AML-193 (cell line): ENCODE measurements at regions not wholly inside any gene's neighbourhood (a gene's known extent, or its start where the extent isn't known, plus 50 kb on each side); places are given as distances from the start of the nearest gene placed in this dataset.

ENCODE experiments used
- DNase-seq, 2 experiments: peaks; one replicate each; lab custom pipeline; 2025; lab: John Stamatoyannopoulos, UW

DNA sequence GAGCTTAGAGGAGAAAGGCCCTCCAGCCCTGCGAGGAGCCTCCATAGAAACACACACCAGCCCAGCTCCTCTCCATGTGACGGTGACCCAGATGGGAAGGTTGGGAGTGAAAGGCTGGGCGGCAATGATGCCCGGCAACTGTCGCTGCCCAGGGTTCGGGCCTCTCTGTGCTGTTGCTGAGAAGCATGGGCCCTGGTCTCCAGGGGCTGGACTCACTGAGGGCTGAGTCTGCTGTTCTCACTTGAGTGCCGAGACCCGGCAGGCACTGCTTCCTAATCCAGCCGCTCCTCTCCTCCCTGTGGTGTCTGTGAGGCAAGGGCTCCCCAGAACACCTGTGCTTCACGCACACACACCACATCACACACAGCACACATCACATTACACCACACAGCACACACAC is 493.6 kb downstream of the GADD45G start:
- no peak for DNase-seq

DNA sequence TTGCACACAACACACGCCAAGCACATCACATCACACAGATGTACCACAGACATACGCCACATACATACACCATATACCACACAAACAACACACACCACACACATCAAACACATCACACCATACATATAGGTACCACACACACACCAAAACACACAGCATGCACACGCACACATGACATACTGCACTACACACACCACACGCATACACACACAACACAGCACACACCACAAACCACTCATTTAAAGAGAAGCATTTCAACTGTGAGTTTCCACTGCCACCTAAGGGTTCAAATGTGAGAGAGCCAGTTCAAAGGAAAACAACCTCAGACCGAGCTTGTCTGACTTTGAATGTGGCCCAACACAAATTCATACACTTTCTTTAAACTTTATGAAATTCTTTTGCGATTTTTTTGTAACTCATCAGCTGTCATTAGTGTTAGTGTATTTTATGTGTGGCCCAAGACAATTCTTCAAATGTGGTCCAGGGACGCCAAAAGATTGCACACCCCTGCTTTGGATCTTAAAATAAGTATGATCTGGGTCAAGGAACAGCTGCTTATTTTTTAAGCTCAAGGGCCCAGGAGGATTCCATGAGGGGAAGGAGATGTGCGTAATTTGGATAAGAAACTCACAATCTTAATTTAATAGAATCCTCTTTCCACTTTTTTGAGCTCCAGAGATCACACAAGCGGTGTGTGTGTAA is 494.6 kb downstream of the GADD45G start:
- DNase-seq: peak in 1 of 2 experiments; percentile 1

DNA sequence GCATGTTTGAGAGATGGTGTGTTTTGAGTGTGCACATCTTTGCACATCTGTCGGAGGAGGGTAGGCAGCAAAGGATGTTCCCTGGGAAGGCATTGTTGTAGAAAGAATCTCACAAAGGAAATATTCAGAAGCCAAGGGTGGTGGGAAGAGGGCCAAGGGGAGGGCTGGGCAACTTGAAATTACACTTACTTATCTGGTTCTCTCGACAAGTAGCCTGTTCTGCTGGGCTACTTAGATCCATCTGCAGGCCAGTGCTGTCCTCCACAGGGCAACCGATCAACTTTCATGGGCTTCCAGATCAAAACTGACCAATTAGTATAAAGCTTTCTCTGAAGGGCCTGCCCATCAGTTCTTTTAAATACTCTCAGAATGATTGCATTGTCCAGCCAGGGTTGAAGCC is 495.2 kb downstream of the GADD45G start:
- no peak for DNase-seq

DNA sequence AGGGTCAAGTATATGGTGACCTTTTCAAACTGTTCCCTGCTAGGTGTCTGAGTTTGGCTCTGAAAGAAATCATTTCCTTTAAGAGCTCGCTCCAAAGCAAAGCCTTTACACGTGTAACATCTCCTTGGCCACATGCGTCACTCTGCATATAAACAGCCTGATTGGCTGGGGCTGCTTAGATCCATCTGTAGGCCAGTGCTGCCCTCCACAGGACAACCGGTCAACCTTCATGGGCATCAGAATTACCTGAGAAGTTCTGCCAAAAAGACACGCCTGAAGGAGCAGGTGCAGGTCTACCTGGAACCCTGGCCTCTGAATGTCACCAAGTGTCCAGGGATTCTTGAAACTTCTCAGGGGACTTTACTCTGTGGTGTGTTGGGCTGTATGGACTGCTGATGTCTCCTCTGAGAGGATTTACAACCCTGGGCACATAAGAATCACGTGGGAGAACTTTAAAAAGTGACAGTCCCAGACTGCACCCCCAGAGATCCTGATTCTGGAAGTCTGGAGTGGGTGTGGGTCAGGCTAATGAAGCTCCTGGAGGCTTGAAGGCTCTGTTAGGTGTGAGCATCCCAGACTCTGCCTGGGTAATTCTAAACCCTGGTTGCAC is 497.6 kb downstream of the GADD45G start:
- DNase-seq: peak; percentile 64 to 82

DNA sequence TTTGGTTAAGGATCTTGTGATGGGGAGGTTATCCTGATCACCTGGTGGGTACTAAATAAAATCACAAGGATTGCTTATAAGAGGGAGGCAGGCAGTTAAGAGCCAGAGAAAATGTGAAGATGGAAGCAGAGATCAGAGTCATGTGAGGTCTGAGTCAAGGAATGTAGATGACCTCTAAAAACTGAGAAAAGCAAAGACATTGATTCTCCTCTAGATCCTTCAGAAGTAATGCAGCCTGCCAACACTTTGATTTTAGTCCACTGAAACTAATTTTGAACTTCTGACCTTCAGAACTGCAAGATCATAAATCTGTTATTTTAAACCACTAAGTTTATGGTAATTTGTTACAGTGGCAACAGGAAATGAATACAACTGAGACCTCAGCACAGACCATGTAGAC is 499.0 kb downstream of the GADD45G start:
- DNase-seq: no peak

DNA sequence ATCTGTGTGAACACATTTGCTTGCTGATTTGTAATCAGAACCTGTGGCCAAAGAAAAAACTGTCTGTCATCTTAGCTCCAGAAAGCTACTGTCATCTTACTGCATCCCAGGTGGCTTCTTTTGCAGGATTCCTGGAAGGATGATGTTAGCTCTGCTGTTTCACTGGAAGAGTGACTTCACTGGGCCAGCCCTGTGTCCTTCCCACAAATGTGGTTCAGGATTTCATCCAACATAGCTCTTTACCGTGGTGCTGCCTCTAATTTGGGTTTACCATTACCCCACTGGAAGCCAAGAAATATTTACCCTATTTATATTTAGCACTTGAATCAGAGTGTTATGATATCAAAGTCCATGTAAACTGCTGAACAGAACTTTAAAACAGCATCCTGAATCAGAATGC is 501.0 kb downstream of the GADD45G start:
- no peak for DNase-seq

DNA sequence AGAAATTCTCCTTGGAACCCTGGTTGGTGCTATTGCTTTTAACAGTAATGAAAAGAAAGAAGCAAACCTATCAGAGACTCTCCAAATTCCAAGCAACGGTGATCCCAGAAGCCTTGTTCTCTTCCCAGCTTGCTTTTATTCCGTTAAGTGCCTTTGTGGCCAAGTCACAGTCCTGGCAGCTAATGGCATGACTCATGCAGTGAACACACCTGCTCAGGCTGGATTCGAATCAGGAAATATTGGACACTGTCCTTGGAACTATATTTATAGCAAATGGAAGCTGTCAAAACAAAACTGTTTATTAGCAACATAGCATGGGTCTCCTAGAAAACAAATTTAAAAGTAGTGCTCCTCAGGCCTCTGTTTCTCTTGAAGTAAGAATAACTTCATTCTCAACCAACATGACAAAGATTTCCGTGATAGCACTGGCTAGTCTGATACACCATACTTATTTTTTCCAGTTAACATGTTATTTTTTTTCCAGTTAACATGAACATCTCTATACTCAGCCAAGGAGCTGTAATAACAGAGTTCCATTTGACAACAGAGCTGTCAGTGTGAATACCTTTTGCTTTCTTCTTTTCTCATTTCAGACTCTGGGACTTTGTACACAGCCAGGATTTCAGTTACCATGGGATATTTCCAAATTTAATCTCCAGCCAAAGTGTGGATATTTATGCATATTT is 502.4 kb downstream of the GADD45G start:
- DNase-seq: no peak

DNA sequence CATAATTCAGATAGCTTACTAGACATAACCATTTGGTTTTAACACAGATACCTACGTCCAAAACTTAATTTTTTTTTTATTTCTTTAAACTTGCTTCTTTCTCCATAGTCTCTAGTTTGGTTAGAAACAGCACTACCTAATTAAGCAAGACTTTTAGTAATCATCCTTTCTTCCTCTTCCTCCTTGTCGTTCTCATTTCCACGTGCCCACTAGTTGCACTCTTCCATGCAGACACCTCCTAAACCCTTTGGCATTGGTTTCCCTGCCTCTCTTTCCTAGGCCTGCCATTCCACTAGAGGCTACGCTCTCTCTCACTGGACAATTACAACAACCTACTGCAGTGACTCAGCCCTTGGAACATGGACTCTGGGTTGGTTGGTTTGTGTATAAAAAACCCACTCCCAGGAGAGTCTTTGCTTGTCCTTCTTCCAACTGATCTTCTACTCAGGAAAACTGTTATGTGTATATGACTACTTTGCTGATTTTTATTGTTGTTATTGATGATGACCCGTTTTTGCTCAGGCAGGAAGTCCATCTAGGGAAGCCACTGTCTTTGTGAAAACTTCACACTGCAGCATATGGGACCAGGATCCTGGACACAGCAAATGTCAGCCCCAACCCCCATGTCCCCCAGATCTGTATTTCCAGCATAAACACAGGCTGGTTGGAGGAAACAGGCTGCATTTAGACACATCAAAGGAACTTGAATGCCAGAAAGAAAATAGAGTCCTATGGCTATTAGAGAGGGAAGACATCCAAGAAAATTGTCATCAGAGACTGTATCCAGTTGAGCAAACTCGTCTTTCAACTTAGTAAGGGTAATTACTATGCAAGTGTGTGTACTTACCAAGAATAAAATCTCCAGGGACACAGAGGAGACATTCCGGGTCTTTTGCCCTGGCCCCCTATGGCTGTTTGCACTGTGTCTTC is 503.2 kb downstream of the GADD45G start:
- DNase-seq: peak; percentile 6 to 32

DNA sequence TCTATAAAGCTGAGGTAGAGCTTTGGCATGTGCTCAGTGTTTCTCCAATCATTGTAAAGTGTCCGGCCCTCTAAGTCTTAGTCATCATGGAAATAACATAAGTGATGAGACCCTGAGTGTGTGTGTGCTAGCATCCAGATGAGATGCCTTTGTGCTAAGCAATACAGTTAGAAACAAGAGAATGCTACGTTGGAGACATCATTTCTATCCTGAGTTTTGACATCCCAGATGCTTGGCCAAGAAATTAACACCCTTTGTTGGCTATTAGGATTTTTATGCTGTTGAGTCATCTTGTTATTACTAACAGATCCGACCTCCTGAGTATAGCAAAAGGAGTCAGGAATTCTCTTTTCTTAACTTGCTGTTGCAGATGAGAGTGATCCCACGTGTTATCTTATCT is 508.0 kb downstream of the GADD45G start:
- DNase-seq: no peak

DNA sequence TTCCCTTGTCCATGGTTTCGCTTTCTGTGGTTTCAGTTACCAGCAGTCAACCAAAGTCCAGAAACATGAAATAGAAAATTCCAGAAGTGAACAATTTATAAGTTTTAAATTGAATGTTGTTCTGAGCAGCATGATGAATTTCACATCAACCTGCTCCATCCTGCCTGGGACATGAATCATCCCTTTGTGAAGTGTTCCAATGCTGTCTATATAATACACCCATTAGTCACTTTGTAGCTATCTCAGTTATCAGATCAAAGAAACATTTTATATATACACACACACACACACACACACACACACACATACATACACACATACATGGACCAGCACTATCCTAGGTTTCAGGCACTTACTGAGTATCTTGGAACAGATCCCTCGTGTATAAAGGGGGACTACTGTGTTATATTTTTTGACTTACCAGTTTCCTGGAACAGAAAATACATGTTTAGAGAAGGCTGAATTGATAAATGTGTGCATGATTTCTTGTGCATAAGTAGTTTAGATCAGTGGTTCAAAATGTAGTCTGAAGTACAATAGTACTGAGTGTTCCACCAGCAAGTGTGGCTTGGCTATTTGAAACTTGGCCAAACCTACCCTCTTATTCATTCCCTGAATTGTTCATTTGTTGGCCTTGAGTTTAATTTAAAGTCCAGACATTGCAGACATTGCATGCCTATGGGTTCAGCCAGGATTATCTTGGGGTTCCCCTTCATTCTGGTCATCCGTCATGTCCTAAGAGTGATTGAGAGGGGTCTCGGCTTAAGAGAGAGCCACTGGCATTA is 510.0 kb downstream of the GADD45G start:
- DNase-seq: no peak

DNA sequence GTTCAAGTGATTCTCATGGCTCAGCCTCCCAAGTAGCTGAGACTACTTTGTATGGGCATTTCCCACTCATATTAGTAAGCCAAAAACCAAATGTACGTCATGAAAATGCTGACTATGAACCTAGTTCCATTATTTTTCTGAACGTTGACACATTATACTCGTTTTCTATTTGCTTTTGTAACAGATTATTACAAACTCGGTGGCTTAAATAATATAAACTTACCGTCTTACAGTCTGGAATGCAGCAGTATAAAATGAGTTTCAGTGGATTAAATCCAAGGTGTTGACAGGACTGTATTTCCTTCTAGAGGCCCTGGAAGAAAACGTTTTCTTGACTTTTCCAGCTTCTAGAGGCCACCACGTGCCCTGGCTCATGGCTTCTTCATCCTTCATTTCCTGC is 517.0 kb downstream of the GADD45G start:
- no peak for DNase-seq

DNA sequence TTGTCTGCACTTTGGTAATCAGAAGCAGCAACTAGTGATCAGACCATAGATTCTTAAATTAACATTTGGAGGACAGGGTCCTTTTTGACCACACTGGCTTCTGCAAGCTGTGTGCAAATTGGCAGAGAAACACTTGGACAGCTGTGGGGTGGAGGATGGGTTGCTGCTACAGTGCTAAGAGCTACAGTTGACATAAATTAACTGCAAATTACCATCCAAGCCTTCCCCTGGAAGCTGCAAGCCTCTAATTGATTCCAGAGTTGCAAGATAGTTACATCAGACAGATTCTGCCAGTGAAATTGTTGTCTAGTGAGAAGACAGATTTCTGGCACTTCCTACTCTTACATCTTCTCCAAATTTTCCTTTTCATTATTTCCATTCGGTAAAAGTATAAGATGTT is 517.7 kb downstream of the DIRAS2 start:
- DNase-seq: no peak

DNA sequence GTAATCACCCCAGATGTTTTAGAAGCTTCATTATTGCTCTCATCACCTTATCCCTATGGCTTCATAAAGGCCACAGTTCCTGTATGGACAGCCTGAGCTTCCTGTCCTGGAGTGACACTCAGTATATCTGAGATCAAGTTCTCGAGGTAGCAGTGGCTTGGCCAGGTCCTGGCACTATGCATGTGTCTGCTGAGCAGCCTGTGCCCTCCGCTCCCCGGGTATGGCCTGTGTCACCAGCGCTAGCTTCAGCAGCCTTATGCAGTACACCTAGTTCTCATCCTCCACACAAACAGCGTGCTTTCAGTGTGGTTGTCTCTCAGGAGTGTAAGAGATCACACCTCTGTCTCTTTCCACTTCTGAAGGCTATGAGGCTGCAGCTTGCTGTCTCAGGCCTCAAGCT is 514.7 kb downstream of the DIRAS2 start:
- DNase-seq: no peak

DNA sequence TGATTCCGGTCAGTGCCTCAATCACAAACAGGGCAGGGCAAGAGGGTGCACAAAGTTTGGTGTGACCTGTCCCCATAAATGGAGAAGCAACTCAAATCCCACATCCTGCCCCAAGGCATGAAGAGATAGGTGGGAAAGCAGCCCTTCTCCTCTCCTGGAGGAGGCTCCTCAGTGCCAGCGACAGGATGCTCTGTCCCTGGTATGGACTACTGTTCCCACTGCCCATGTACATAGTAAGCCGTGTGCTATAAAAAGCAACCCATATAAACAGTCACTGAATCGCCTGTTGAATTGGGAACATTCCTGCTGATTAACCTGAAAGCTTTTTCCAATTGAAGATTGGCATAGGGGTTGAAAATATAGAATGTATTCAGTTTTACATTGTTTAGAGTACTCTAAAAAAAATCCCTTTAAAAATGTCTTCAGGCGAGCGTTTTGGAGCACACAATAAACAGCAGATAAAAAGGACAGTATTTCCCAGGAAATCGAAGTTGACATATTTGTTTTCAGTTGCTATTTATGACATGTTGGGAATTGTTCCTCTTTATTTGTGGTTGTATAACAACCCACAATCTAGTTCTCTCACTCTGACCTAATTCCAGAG is 513.9 kb downstream of the DIRAS2 start:
- no peak for DNase-seq

DNA sequence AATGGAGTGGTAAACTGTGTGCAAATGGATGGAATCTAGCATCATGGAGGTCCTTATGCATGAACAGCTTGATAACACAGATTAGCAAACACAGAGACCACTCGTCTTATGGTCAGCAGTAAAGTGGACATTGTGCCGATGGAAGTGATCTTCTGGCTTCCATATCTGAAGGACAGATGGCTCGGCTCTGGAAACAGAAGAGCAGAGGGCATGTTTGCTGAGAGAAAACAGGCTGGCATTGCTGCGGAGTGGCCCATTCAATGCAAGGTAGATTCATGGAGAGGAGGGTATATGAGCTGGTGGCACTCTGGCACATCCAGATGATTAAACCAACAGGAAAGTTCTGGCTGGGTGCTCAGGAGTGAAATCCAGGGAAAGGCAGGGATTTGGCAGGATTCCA is 513.2 kb downstream of the DIRAS2 start:
- no peak for DNase-seq

DNA sequence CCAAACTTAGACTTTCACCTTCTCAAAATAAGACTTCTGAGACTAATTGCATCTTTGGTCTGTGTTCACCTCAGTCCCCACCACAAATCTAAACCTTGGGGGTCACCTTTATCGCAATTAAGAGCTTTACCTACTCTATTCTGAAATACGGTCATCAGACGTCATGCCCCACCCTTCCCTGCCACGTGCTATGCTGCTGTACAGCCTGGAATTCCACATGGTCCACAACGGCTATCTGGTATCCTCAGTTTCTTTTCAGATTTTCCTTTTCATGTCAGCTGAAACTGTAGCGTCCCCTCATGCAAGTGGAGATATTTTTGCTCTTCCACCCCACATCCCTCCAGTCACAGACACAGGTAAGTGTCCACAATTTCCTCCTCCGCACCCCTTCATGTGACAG is 511.1 kb downstream of the DIRAS2 start:
- DNase-seq: no peak

DNA sequence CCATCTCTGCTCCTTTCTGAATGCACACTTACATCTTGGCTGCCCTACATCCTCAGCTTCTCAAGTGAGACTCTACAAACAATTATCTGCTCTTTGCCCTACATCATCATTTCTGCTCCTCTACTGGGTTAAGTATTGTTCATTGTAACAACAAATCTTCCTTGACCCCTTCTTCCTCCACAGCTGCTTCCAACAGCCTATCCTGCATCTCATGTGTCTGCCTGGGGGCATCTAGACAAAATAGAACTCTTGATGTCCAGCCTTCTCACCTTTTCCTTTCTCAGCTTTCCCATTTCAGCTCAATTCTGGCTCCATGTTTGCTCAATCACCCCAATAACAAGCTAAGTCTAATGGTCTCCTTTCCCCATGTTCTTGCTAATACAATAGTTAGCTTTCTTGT is 509.8 kb downstream of the DIRAS2 start:
- no peak for DNase-seq

DNA sequence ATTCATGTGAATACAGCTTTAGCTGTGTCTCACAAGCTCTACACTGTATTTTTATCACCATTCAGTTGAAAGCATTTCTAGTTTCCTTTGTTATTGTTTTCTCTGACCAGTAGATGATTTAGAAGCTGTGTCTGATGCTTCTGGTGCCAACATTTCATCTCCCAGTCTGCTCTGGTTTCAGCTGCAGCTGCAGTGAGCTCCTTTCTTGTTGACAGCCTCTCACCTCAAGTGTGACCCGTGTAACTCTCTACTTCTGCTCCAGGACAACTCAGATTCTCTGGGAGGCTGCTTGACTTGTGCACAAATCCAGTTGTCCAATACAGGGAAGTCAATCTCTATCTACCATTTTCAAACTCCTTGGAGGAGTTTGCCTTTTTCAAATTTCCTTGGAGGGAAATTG is 504.8 kb downstream of the DIRAS2 start:
- no peak for DNase-seq

DNA sequence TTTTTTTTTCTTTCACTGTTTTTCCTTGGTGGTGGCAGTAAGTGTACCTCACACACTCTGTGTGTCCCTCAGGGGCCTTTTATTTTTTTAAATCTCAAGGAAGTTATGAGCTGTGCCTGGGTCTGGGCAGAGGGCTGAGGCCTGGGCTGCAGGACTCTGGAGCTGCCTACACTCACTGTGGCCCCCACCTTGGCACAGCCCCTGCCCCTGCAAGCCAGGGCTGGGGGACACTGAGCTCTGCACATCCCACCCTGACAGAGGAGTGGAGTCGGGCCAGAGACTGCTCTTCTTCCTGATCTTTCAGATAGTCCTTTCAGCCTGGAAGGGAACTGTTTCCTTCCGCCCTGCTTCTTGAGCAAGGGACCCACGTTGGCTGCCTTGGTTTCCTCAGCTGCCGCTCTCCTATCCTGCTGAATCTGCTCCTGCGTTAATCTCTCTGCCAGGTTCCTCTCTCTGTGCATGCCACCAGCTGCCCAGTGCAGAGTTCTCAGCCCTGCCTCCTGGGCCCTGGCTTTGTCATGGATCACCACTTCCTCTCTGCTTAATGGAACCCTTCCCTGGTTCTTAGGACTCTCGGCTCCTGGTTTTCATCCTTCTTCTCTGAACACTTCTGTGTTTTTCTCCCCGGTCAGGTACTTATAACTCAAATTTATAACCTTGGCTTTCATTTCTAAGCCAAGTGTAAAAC is 502.3 kb downstream of the DIRAS2 start:
- no peak for DNase-seq

DNA sequence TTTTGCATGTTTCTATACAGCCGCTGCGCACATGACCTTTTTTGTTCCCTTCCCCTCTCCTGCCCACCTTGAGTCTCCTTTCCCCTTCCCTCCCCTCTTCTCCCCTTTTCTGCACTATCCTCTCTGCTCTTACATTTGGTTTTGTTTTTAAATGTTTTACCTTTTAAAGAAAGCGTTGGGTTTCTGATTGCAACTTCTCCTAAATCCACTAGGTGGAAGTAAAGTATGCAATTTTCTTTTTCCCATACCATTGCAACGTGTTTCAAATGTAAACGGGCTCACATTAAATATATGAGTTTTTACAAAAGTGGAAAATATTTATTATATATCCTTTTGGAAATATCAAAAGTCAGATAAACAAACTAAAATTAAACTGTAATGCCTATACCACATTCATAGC is 500.9 kb downstream of the DIRAS2 start:
- DNase-seq: peak; percentile 37 to 49

DNA sequence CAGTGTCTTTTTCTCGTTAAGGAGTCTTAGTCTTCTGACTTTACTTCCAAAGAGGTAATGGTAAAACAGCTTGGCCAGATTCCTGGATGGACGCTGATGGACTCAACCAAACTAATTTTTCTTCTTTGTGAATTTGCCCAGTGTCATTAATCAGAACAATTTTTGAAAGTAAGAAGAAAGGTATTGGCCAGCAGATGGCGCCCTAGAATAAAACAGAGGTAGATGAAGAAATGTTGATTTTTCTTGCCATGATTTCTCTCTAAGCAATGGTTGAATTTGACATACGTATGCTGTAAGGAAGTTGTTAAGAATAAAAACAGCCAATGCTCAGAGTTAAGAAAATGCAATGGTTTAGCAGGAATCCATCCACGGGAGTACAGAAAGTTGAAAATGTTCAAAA is 500.0 kb downstream of the DIRAS2 start:
- DNase-seq: peak; percentile 57 to 67
